ENCODE measurements at regions not wholly inside any gene's neighbourhood (a gene's known extent, or its start where the extent isn't known, plus 50 kb on each side); places are given as distances from the start of the nearest gene placed in this dataset.

- no peak overlapping the region for H3K4me3 ChIP-seq (IDR thresholded peaks at IDR 0.05; ENCODE audit: insufficient read depth, low read depth, low read length)
- no peaks in the 10 kb centered on the region for H3K4me1 ChIP-seq (ENCODE audit: low read depth, poor library complexity, severe bottlenecking)
- TF ChIP-seq CTCF (conservative IDR thresholded peaks at IDR 0.05; ENCODE audit: low read depth, low read length) = no peak
- no peak overlapping the region for H2AFZ ChIP-seq (ENCODE audit: low read depth)
- H3K27me3 ChIP-seq (ENCODE audit: insufficient read depth, low read depth) = no peaks in the 10 kb centered on the region
- H3K79me2 ChIP-seq (ENCODE audit: insufficient read depth, low read depth) = no peaks in the 10 kb centered on the region
- H4K20me1 ChIP-seq (ENCODE audit: insufficient read depth) = no peaks in the 10 kb centered on the region
- H3K27ac ChIP-seq = no peak overlapping the region
- H3K9ac ChIP-seq = no peak overlapping the region
- H3K36me3 ChIP-seq (ENCODE audit: insufficient read depth) = no peaks in the 10 kb centered on the region
- H3K4me2 ChIP-seq = no peak overlapping the region
Observed at GRCh38 chr11:25961539-25961938, 370.4 kb upstream of the ANO3 start.

GRCh38 chr11:25970726-25971508, 361.0 kb upstream of the ANO3 start:
- H3K36me3 ChIP-seq (ENCODE audit: insufficient read depth) = no peaks in the 10 kb centered on the region
- no peaks in the 10 kb centered on the region for H3K79me2 ChIP-seq (ENCODE audit: insufficient read depth, low read depth)
- H3K9ac ChIP-seq = no peak overlapping the region
- H3K4me1 ChIP-seq (ENCODE audit: low read depth, poor library complexity, severe bottlenecking) = no peaks in the 10 kb centered on the region
- peak; percentile 35 for TF ChIP-seq CTCF (conservative IDR thresholded peaks at IDR 0.05; ENCODE audit: low read depth, low read length)
- no peaks in the 10 kb centered on the region for H4K20me1 ChIP-seq (ENCODE audit: insufficient read depth)
- H2AFZ ChIP-seq (ENCODE audit: low read depth) = no peak overlapping the region
- no peak overlapping the region for H3K27ac ChIP-seq
- no peaks in the 10 kb centered on the region for H3K27me3 ChIP-seq (ENCODE audit: insufficient read depth, low read depth)
- H3K4me3 ChIP-seq (IDR thresholded peaks at IDR 0.05; ENCODE audit: insufficient read depth, low read depth, low read length) = no peak overlapping the region
- H3K4me2 ChIP-seq = no peak overlapping the region

- H4K20me1 ChIP-seq (ENCODE audit: insufficient read depth) = no peaks in the 10 kb centered on the region
- H2AFZ ChIP-seq (ENCODE audit: low read depth) = no peak overlapping the region
- no peak overlapping the region for H3K9ac ChIP-seq
- no peaks in the 10 kb centered on the region for H3K36me3 ChIP-seq (ENCODE audit: insufficient read depth)
- H3K79me2 ChIP-seq (ENCODE audit: insufficient read depth, low read depth) = no peaks in the 10 kb centered on the region
- TF ChIP-seq CTCF (conservative IDR thresholded peaks at IDR 0.05; ENCODE audit: low read depth, low read length) = no peak
- H3K27me3 ChIP-seq (ENCODE audit: insufficient read depth, low read depth) = no peaks in the 10 kb centered on the region
- H3K4me1 ChIP-seq (ENCODE audit: low read depth, poor library complexity, severe bottlenecking) = peaks cover 18% of the 10 kb centered on the region
- H3K4me2 ChIP-seq = no peak overlapping the region
- no peak overlapping the region for H3K27ac ChIP-seq
- H3K4me3 ChIP-seq (IDR thresholded peaks at IDR 0.05; ENCODE audit: insufficient read depth, low read depth, low read length) = no peak overlapping the region
Observed at GRCh38 chr11:25980091-25980490, 351.8 kb upstream of the ANO3 start.

GRCh38 chr11:25981998-25982397, 349.9 kb upstream of the ANO3 start:
- Histone ChIP-seq H4K20me1 (ENCODE audit: insufficient read depth) (no peaks in the 10 kb centered on the region), H3K4me1 (ENCODE audit: low read depth, poor library complexity, severe bottlenecking) (peaks cover 18% of the 10 kb centered on the region), H3K9ac (no peak overlapping the region), H2AFZ (ENCODE audit: low read depth) (no peak overlapping the region), H3K4me3 (IDR thresholded peaks at IDR 0.05; ENCODE audit: insufficient read depth, low read depth, low read length) (no peak overlapping the region), H3K79me2 (ENCODE audit: insufficient read depth, low read depth) (no peaks in the 10 kb centered on the region), H3K27me3 (ENCODE audit: insufficient read depth, low read depth) (no peaks in the 10 kb centered on the region), H3K4me2 (peak overlapping the region; percentile 46; the same call in 1 of the 2 replicates), H3K36me3 (ENCODE audit: insufficient read depth) (no peaks in the 10 kb centered on the region; the same call in 1 of the 2 replicates), H3K27ac (no peak overlapping the region)
- peak; percentile 59 for TF ChIP-seq CTCF (conservative IDR thresholded peaks at IDR 0.05; ENCODE audit: low read depth, low read length)

Data from KMS-11 (cell line).